Lower leg skin (tissue), 4 donors: ENCODE measurements at regions not wholly inside any gene's neighbourhood (a gene's known extent, or its start where the extent isn't known, plus 50 kb on each side); places are given as distances from the start of the nearest gene placed in this dataset.
"Not testable (repeated sequence)": the region's sequence is repeated elsewhere in the genome, so short reads cannot be mapped to it uniquely, and the experiment has no call there.

ENCODE experiments used
- DNase-seq, 2 donors: peaks; one replicate each; pipeline ENCODE4 v3.0.0-alpha.2; 2019; ENCODE audit warnings: low spot score in 2 of 2
- H3K4me3 ChIP-seq: fragments of 200-600 bp; sonication (generic); 2 replicates; pipeline ENCODE4 v1.5.1; 2017; ENCODE audit warnings: mild to moderate bottlenecking, low read depth; ENCODE audit not compliant: poor library complexity, severe bottlenecking
- CTCF ChIP-seq, 3 donors: fragments of 450-650 bp; IDR thresholded peaks; one replicate each; pipeline ENCODE4 v1.5.1; 2016; ENCODE audit warnings: antibody characterized with exemption in 3 of 3, mild to moderate bottlenecking in 3 of 3, moderate library complexity in 2 of 3
- POLR2A ChIP-seq, 2 donors: fragments of 450-650 bp; IDR thresholded peaks; one replicate each; pipeline ENCODE4 v1.6.1; 2016 to 2017; ENCODE audit warnings: antibody characterized with exemption in 2 of 2, mild to moderate bottlenecking in 1 of 2, moderate library complexity in 1 of 2
- WGBS, 2 donors: methylation state at CpG; one replicate each; pipeline ENCODE4 v1.1.5; 2018; 5-methylcytosine and 5-hydroxymethylcytosine counted together
- intact Hi-C: fragments of 100-400 bp; cut with DNase I; formaldehyde crosslinking; loops from one replicate; pipeline ENCODE4 v1.15.0; 2023; ENCODE audit warnings: low total_unique reads

DNA sequence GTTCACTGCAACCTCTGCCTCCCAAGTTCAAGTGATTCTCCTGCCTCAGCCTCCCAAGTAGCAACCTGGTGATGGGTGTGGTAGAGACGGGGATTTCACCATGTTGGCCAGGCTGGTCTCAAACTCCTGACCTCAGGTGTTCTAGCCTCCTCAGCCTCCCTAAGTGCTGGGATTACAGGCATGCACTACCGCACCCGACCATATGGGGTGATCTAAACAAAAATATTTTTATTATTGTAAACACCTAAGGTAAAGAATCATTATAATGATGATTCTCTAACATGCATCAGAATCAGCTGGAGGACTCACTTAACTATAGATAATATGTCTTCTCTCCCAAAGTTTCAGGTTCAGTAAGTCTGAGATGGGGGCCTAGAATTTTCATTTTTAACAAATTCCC lies 96.2 kb upstream of the ALG10 start:
- intact Hi-C loops, result no loop called here
- TF ChIP-seq CTCF (IDR thresholded peaks at IDR 0.05) (no peak), POLR2A (IDR thresholded peaks at IDR 0.05) (no peak)
- H3K4me3 ChIP-seq, result no peak overlapping the region
- 86 to 90% methylated on average over 3 of the region's 3 CpGs for WGBS, 2 donors
- no peak for DNase-seq

- WGBS, 2 donors, result 67 to 73% methylated on average over 1 of the region's 1 CpG
Observed at GRCh38 chr12:33937669-33938068, 84.6 kb upstream of the ALG10 start.

DNA sequence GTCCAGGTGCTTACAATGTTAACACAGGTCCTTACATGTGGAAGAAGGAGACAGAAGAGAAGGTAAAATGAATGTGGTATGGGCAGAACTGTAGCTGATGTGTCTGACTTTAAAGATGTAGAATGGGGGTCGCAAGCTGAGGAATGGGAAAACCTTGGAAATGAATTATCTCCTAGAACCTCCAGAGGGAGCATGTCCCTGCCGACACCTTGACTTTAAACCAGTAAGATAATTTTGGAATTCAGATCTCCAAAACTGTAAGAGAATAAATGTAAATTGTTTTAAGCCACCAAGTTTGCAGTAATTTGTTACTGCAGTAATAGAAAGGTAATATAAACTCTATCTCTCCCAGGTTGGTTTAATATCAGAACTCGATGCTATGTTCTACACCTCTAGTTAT lies 80.1 kb upstream of the ALG10 start:
- TF ChIP-seq CTCF (IDR thresholded peaks at IDR 0.05) (no peak), POLR2A (IDR thresholded peaks at IDR 0.05) (no peak)
- intact Hi-C loops, result no loop called here
- DNase-seq, result no peak
- WGBS, 2 donors, result 73% methylated on average over 3 of the region's 3 CpGs
- H3K4me3 ChIP-seq, result no peak overlapping the region

More at GRCh38 chr12:33937669-33938068, 84.6 kb upstream of the ALG10 start:
- DNase-seq, intact Hi-C loops, H3K4me3 ChIP-seq: not testable (repeated sequence)

- H3K4me3 ChIP-seq, result no peak overlapping the region
- intact Hi-C loops, result no loop called here
- DNase-seq, result no peak
- TF ChIP-seq CTCF (IDR thresholded peaks at IDR 0.05) (no peak), POLR2A (IDR thresholded peaks at IDR 0.05) (no peak)
- WGBS, 2 donors, result 78 to 82% methylated on average over 3 of the region's 3 CpGs
Observed at GRCh38 chr12:33944703-33945437, 77.4 kb upstream of the ALG10 start.

GRCh38 chr12:33945438-33945784 lies 76.9 kb upstream of the ALG10 start:
- DNase-seq, result no peak
- no peak for TF ChIP-seq CTCF (IDR thresholded peaks at IDR 0.05)
- no peak for TF ChIP-seq POLR2A (IDR thresholded peaks at IDR 0.05)
- intact Hi-C loops, result no loop called here
- WGBS, 2 donors, result 79 to 80% methylated on average over 6 of the region's 6 CpGs
- H3K4me3 ChIP-seq, result no peak overlapping the region

- intact Hi-C loops, DNase-seq, H3K4me3 ChIP-seq: not testable (repeated sequence)
- WGBS, 2 donors, result 84 to 89% methylated on average over 7 of the region's 7 CpGs
Observed at GRCh38 chr12:33966219-33966618, 56.1 kb upstream of the ALG10 start.

DNA sequence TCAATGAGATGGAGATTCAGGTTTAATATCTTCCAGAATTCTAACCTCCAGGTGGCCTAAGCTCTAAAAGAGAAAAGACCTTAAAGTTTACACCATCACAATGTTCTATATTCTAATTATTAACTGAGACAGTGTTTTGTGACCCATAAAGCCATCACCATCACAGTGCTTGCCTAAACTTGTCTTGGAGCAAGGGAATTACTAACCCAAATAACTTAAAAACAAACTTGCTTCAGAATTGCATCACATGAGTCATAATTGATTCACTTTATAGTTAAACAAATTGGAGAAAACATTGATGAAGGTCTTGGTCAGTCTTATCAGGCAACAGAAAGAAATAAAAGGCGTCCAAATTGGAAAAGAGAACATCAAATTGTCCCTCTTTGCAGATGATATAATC lies 54.5 kb upstream of the ALG10 start:
- no peak overlapping the region for H3K4me3 ChIP-seq
- intact Hi-C loops, result no loop called here
- TF ChIP-seq POLR2A (IDR thresholded peaks at IDR 0.05) (no peak), CTCF (IDR thresholded peaks at IDR 0.05) (no peak)
- DNase-seq, result no peak
- 62 to 79% methylated on average over 1 of the region's 1 CpG for WGBS, 2 donors
